GM12864 (cell line): ENCODE measurements at regions not wholly inside any gene's neighbourhood (a gene's known extent, or its start where the extent isn't known, plus 50 kb on each side); places are given as distances from the start of the nearest gene placed in this dataset.

Source experiments
- DNase-seq: peaks from one replicate; pipeline ENCODE4 v3.0.0-alpha.2; 2011; ENCODE audit warnings: low read depth
- H3K4me3 ChIP-seq: 2 replicates; pipeline ENCODE4 v1.5.1; 2011; ENCODE audit warnings: mild to moderate bottlenecking, low read depth, low read length, control low read depth
- CTCF ChIP-seq: IDR thresholded peaks from 2 replicates; pipeline ENCODE4 v1.5.1; 2011; ENCODE audit warnings: low read depth, mild to moderate bottlenecking, moderate library complexity, low read length, control low read depth, inconsistent platforms; ENCODE audit errors: missing control alignments

- no peak for TF ChIP-seq CTCF
- no peak overlapping the region for H3K4me3 ChIP-seq
- DNase-seq = no peak
Observed at GRCh38 chr6:168373389-168373788, 53.8 kb upstream of the DACT2 start.

DNA sequence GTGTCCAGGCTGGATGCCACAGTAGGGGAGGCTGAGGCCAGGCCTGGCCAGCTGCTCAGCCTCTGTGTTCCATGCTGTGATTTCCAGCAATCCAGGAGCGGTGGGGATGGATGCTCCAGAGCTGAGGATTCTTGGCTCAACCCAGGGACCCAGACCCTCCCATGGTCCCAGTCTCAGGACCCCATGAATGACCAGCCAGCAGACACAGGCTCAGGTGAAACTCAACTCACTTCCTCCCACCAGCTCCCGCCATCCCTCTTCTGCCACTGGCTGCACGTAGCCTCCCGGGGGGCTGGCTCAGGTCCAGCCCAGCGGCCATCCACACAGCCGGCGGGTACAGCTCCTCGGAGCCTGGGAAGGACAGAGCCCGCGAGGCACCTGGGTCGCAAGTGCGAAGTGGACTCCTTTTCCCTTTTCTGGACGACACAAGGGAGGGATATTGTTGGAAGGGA, 54.5 kb upstream of the DACT2 start:
- no peak for TF ChIP-seq CTCF
- no peak overlapping the region for H3K4me3 ChIP-seq
- no peak for DNase-seq

DNA sequence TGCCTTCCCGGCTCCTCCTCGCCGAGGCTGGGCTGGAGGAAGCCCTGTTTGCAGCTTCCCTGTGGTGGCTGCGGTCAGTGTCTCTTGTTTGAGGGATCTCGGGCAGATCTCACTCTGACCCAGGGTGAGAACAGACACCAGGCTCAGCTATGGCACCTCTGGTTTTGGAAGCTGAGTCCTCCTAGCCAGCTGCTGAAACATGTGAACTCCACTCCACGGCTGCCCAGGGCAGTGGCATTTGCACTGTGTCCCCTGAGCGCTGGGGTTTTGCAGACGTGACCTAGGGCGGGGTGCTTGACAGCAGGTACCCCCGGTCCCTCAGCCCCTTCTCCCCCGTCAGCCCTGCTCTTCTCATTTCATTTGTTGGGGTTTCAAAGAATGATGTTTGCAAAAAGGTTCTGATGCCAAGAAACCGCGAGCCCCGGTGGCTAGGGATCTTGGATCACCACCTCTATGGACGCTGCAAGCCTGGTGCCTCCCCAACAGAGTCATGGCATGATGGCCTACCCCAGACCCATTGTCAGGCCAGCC, 55.0 kb upstream of the DACT2 start:
- H3K4me3 ChIP-seq = no peak overlapping the region
- no peak for DNase-seq
- no peak for TF ChIP-seq CTCF

DNA sequence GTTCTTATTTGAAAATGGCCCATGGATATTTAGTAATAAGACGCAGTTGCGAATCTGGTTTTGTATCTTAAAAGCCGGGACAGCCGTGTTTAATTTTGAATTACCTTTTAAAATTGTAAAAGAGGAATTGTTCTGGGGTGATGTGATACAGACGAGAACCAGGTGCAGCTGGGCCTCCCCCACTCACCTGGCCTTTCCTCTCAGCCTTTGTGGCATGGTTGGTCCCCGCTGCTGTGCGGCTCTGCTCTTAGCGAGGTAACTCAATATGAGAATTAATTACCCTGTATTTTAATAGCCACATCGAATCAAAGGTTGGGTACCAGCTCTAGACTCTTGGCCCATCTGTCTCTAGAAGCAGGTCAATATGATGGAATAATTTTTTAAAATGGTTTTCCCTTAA, 56.5 kb upstream of the DACT2 start:
- no peak for TF ChIP-seq CTCF
- H3K4me3 ChIP-seq = no peak overlapping the region
- no peak for DNase-seq

GRCh38 chr6:168376811-168377483, 57.4 kb upstream of the DACT2 start:
- TF ChIP-seq CTCF = no peak
- H3K4me3 ChIP-seq = no peak overlapping the region
- no peak for DNase-seq

DNA sequence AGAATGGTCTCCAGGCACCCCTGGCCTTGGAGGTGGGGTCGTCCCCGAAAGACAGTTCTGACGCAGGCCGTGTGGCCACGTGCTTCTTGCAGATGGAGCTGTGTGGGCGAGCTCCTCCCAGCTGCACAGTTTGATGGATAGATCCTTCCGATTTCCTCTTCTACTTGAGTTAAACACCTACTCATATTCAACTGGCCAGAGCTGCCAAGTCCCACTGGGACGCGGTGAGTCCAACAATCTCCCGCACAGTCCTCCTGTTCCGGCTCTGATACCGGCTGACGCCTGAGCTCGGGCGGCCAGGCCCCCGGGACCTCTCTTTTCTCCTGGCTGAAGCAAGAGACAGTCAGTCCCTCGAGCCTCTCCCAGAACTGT, 57.9 kb upstream of the DACT2 start:
- DNase-seq = no peak
- H3K4me3 ChIP-seq = no peak overlapping the region
- TF ChIP-seq CTCF = no peak
